IMR-90 (cell line): ENCODE measurements at regions not wholly inside any gene's neighbourhood (a gene's known extent, or its start where the extent isn't known, plus 50 kb on each side); places are given as distances from the start of the nearest gene placed in this dataset.

ENCODE experiments used
- ATAC-seq: fragments of 200-7000 bp; cut with Tn5 transposase; 2 replicates; pipeline ENCODE4 v1.9.1; 2020; ENCODE audit warnings: low read depth, mild to moderate bottlenecking, moderate library complexity
- BruUV-seq: library from RNA; stranded (reverse); fragments of 400-500 nt; replicated peaks from 2 replicates; lab custom pipeline; 2021; lab: Mats Ljungman, UMichigan
- CTCF ChIA-PET: fragments of 300-600 bp; formaldehyde crosslinking; extraction: SDS; loops from one replicate; lab custom pipeline; 2021; ENCODE audit warnings: antibody characterized with exemption; lab: Yijun Ruan, JAX
- POLR2A ChIA-PET: fragments of 300-600 bp; sonication (Branson Sonifier 250); formaldehyde crosslinking; loops from one replicate; lab custom pipeline; 2022; ENCODE audit warnings: antibody characterized with exemption; ENCODE audit not compliant: unreplicated experiment; lab: Charles Lee
- DNase-seq: peaks from one replicate; pipeline ENCODE4 v3.0.0; 2013
- H2AFZ ChIP-seq: replicated peaks from 2 replicates; pipeline ENCODE3; 2013; ENCODE audit warnings: low read length, mild to moderate bottlenecking; ENCODE audit not compliant: poor library complexity
- H2AK5ac ChIP-seq: 2 replicates; pipeline ENCODE4 v1.6.1; 2013; ENCODE audit warnings: low read depth, low read length, inconsistent platforms
- H2AK9ac ChIP-seq: replicated peaks from 2 replicates; pipeline ENCODE3; 2013; ENCODE audit warnings: mild to moderate bottlenecking, low read depth, low read length, moderate library complexity; ENCODE audit not compliant: poor library complexity
- H2BK120ac ChIP-seq: 2 replicates; pipeline ENCODE4 v1.6.1; 2013; ENCODE audit warnings: low read depth, low read length, inconsistent platforms
- H2BK15ac ChIP-seq: 3 replicates; pipeline ENCODE4 v1.6.1; 2013; ENCODE audit warnings: low read depth, low read length, inconsistent platforms
- H2BK20ac ChIP-seq: 2 replicates; pipeline ENCODE4 v1.6.1; 2013; ENCODE audit warnings: low read depth, mild to moderate bottlenecking, inconsistent platforms, low read length, moderate library complexity
- H2BK5ac ChIP-seq: 2 replicates; pipeline ENCODE4 v1.6.1; 2013; ENCODE audit warnings: mild to moderate bottlenecking, low read depth, low read length, inconsistent platforms; ENCODE audit not compliant: poor library complexity, severe bottlenecking
- H3K14ac ChIP-seq: replicated peaks from 2 replicates; pipeline ENCODE4 v1.6.1; 2013; ENCODE audit warnings: low read depth, low read length, inconsistent platforms
- H3K18ac ChIP-seq: 2 replicates; pipeline ENCODE4 v1.6.1; 2013; ENCODE audit warnings: low read depth, low read length, control low read depth
- H3K23ac ChIP-seq: 2 replicates; pipeline ENCODE4 v1.6.1; 2013; ENCODE audit warnings: low read depth, low read length, inconsistent platforms
- H3K27ac ChIP-seq: 2 replicates; pipeline ENCODE4 v1.5.1; 2013; ENCODE audit warnings: mild to moderate bottlenecking, control low read depth, low read length; ENCODE audit not compliant: insufficient read depth
- H3K27me3 ChIP-seq: 2 replicates; pipeline ENCODE4 v1.6.1; 2013; ENCODE audit warnings: low read length; ENCODE audit not compliant: control insufficient read depth, insufficient read depth
- H3K36me3 ChIP-seq: 2 replicates; pipeline ENCODE4 v1.6.1; 2013; ENCODE audit warnings: low read length, mixed read lengths; ENCODE audit not compliant: control insufficient read depth, insufficient read depth
- H3K4ac ChIP-seq: 2 replicates; pipeline ENCODE4 v1.6.1; 2013; ENCODE audit warnings: low read depth, low read length, inconsistent platforms
- H3K4me1 ChIP-seq: 2 replicates; pipeline ENCODE4 v1.6.1; 2013; ENCODE audit warnings: low read length, mixed read lengths; ENCODE audit not compliant: control insufficient read depth, insufficient read depth
- H3K4me2 ChIP-seq: 2 replicates; pipeline ENCODE4 v1.6.1; 2013; ENCODE audit warnings: low read depth, mild to moderate bottlenecking, control low read depth, low read length, moderate library complexity
- H3K4me3 ChIP-seq: 2 replicates; pipeline ENCODE4 v1.5.1; 2013; ENCODE audit warnings: low read depth, mild to moderate bottlenecking, control low read depth, low read length, moderate library complexity; ENCODE audit not compliant: insufficient read depth
- H3K56ac ChIP-seq: 2 replicates; pipeline ENCODE4 v1.6.1; 2013; ENCODE audit warnings: low read length, inconsistent platforms; ENCODE audit not compliant: insufficient read depth; ENCODE audit errors: extremely low read depth
- H3K79me1 ChIP-seq, 2 experiments: 2 replicates each; pipeline ENCODE4 v1.6.1; 2013; ENCODE audit warnings: low read length in 2 of 2, inconsistent platforms in 1 of 2, low read depth in 1 of 2
- H3K9ac ChIP-seq: 2 replicates; pipeline ENCODE4 v1.6.1; 2013; ENCODE audit warnings: low read depth, low read length, control low read depth
- H3K9me1 ChIP-seq: 2 replicates; pipeline ENCODE4 v1.6.1; 2013; ENCODE audit warnings: low read length, inconsistent platforms; ENCODE audit not compliant: insufficient read depth
- H3K9me3 ChIP-seq: 2 replicates; pipeline ENCODE4 v1.6.1; 2013; ENCODE audit warnings: low read length; ENCODE audit not compliant: control insufficient read depth, insufficient read depth
- H4K20me1 ChIP-seq: 2 replicates; pipeline ENCODE4 v1.6.1; 2013; ENCODE audit warnings: low read length, inconsistent platforms; ENCODE audit not compliant: insufficient read depth
- H4K5ac ChIP-seq: 2 replicates; pipeline ENCODE4 v1.6.1; 2013; ENCODE audit warnings: mild to moderate bottlenecking, low read depth, low read length, control low read depth
- H4K8ac ChIP-seq, 2 experiments: 2 replicates each; pipeline ENCODE4 v1.6.1; 2013; ENCODE audit warnings: low read depth in 2 of 2, low read length in 2 of 2, control low read depth in 1 of 2, inconsistent platforms in 1 of 2
- H4K91ac ChIP-seq: 2 replicates; pipeline ENCODE4 v1.6.1; 2013; ENCODE audit warnings: low read depth, low read length, inconsistent platforms; ENCODE audit not compliant: insufficient read depth
- BHLHE40 ChIP-seq: fragments of 150-350 bp; IDR thresholded peaks from 2 replicates; pipeline ENCODE4 v1.6.1; 2016; ENCODE audit warnings: mild to moderate bottlenecking, low read depth, low read length
- CEBPB ChIP-seq: IDR thresholded peaks from 2 replicates; pipeline ENCODE4 v1.6.1; 2012; ENCODE audit warnings: low read depth, low read length, improper control_type of control experiment
- CHD1 ChIP-seq: IDR thresholded peaks from 2 replicates; pipeline ENCODE4 v1.6.1; 2012; ENCODE audit warnings: low read depth, low read length, improper control_type of control experiment
- FOS ChIP-seq: fragments of 150-350 bp; IDR thresholded peaks from 2 replicates; pipeline ENCODE4 v1.6.1; 2016; ENCODE audit warnings: low read depth, low read length
- POLR2A ChIP-seq: IDR thresholded peaks from 2 replicates; pipeline ENCODE4 v1.6.1; 2012; ENCODE audit warnings: mild to moderate bottlenecking, low read depth, low read length
- RAD21 ChIP-seq: IDR thresholded peaks from 2 replicates; pipeline ENCODE4 v1.6.1; 2012; ENCODE audit warnings: low read length, improper control_type of control experiment
- SMC3 ChIP-seq: fragments of 150-350 bp; IDR thresholded peaks from 2 replicates; pipeline ENCODE4 v1.6.1; 2016; ENCODE audit warnings: low read depth, mild to moderate bottlenecking, antibody characterized with exemption, low read length, moderate library complexity
- WGBS, 2 experiments: methylation state at CpG; one replicate each; pipeline versions ENCODE4 v1.1.5 to v1.1.7; 2013; ENCODE audit warnings: missing lambda C conversion rate in 2 of 2; ENCODE audit not compliant: insufficient read length in 1 of 2; ENCODE audit errors: extremely low coverage in 2 of 2; 5-methylcytosine and 5-hydroxymethylcytosine counted together
- dilution Hi-C: fragments of 300-500 bp; cut with HindIII; formaldehyde crosslinking; loops from one replicate; pipeline ENCODE4 v1.14.3; 2018; ENCODE audit warnings: low sequenced_read_pairs; ENCODE audit not compliant: unreplicated experiment
- in situ Hi-C: fragments of 300-500 bp; cut with MboI; formaldehyde crosslinking; loops from 3 replicates; pipeline ENCODE4 v1.14.3; 2019; ENCODE audit warnings: low sequenced_read_pairs, inconsistent platforms, mixed read lengths
- intact Hi-C: fragments of 100-400 bp; cut with micrococcal nuclease; formaldehyde crosslinking; loops from 2 replicates; pipeline ENCODE4 v1.10.0; 2022
- TF ChIP-seq, protein P1 (sequence below): fragments of 150-350 bp; IDR thresholded peaks from 2 replicates; pipeline ENCODE4 v1.6.1; 2017; ENCODE audit warnings: mild to moderate bottlenecking, antibody characterized with exemption, low read length, low read depth
- TF ChIP-seq, protein P2 (sequence below): conservative IDR thresholded peaks from 2 replicates; pipeline ENCODE4 v1.5.1; 2012; ENCODE audit warnings: mild to moderate bottlenecking, low read depth, low read length, improper control_type of control experiment
- TF ChIP-seq, protein P3 (sequence below): fragments of 150-350 bp; IDR thresholded peaks from 2 replicates; pipeline ENCODE4 v1.6.1; 2016; ENCODE audit warnings: low read depth, mild to moderate bottlenecking, low read length, moderate library complexity, borderline replicate concordance

DNA sequence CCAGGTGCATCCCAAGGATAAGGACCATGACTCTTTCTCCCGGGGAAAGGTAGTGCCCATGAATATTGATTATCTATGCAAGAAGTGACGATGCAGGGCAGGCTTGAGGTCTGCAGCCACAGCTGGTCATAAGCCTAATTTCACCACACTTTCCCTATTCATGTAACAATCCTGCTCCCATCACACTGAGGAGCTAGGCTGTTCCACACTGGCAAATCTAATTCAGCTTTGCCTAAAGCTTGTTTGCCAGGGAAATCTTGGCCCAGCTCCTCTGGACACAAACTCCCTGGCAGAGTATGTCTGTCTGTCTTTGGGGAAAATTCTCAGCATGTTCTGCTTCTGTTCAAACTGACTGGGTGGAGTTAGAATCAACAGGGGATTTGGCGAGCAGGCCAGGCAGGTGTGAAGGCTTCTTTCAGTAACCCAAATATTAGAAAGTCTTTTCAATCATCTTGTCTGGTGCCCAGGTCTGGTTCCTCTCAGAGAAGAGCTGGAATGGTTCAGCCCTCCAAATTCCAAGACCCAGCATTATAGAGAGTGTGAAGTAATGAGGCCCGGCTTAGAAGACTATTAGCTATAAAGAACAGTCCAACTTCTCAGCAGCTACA is 88.5 kb upstream of the SPDL1 start:
- no peak overlapping the region for H3K4ac ChIP-seq
- no peak overlapping the region for H2AK5ac ChIP-seq
- H3K4me1 ChIP-seq = no peaks in the 10 kb centered on the region
- H2BK120ac ChIP-seq = no peak overlapping the region
- no peak overlapping the region for H3K4me2 ChIP-seq
- H2AFZ ChIP-seq = no peak overlapping the region
- H3K9me1 ChIP-seq = no peaks in the 10 kb centered on the region
- no peaks in the 10 kb centered on the region for H3K9me3 ChIP-seq
- H2BK15ac ChIP-seq = no peak overlapping the region
- no peak overlapping the region for H3K18ac ChIP-seq
- DNase-seq = no peak
- POLR2A ChIA-PET = no interaction called here
- no peak overlapping the region for H2BK5ac ChIP-seq
- H4K20me1 ChIP-seq = no peaks in the 10 kb centered on the region
- no peaks in the 10 kb centered on the region for H3K36me3 ChIP-seq
- H3K23ac ChIP-seq = no peak overlapping the region
- no peak for ATAC-seq
- no peak overlapping the region for H3K4me3 ChIP-seq
- no peak overlapping the region for H2AK9ac ChIP-seq
- no peak overlapping the region for H3K14ac ChIP-seq
- WGBS, 2 experiments = no CpG with 5 or more reads among the region's 4 CpGs
- no peak overlapping the region for H4K8ac ChIP-seq
- TF ChIP-seq, protein P1, sequence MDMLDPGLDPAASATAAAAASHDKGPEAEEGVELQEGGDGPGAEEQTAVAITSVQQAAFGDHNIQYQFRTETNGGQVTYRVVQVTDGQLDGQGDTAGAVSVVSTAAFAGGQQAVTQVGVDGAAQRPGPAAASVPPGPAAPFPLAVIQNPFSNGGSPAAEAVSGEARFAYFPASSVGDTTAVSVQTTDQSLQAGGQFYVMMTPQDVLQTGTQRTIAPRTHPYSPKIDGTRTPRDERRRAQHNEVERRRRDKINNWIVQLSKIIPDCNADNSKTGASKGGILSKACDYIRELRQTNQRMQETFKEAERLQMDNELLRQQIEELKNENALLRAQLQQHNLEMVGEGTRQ = no peak
- TF ChIP-seq SMC3 (no peak), CHD1 (no peak), POLR2A (no peak), BHLHE40 (no peak), CEBPB (no peak), FOS (no peak), RAD21 (no peak)
- TF ChIP-seq, protein P2, sequence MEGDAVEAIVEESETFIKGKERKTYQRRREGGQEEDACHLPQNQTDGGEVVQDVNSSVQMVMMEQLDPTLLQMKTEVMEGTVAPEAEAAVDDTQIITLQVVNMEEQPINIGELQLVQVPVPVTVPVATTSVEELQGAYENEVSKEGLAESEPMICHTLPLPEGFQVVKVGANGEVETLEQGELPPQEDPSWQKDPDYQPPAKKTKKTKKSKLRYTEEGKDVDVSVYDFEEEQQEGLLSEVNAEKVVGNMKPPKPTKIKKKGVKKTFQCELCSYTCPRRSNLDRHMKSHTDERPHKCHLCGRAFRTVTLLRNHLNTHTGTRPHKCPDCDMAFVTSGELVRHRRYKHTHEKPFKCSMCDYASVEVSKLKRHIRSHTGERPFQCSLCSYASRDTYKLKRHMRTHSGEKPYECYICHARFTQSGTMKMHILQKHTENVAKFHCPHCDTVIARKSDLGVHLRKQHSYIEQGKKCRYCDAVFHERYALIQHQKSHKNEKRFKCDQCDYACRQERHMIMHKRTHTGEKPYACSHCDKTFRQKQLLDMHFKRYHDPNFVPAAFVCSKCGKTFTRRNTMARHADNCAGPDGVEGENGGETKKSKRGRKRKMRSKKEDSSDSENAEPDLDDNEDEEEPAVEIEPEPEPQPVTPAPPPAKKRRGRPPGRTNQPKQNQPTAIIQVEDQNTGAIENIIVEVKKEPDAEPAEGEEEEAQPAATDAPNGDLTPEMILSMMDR = no peak
- TF ChIP-seq, protein P3, sequence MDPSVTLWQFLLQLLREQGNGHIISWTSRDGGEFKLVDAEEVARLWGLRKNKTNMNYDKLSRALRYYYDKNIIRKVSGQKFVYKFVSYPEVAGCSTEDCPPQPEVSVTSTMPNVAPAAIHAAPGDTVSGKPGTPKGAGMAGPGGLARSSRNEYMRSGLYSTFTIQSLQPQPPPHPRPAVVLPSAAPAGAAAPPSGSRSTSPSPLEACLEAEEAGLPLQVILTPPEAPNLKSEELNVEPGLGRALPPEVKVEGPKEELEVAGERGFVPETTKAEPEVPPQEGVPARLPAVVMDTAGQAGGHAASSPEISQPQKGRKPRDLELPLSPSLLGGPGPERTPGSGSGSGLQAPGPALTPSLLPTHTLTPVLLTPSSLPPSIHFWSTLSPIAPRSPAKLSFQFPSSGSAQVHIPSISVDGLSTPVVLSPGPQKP = no peak
- H3K27me3 ChIP-seq = no peaks in the 10 kb centered on the region
- dilution Hi-C loops = no loop called here
- BruUV-seq = no TSS peak
- H3K9ac ChIP-seq = no peak overlapping the region
- no peaks in the 10 kb centered on the region for H3K79me1 ChIP-seq
- in situ Hi-C loops = no loop called here
- H2BK20ac ChIP-seq = no peak overlapping the region
- H3K56ac ChIP-seq = no peak overlapping the region
- H4K91ac ChIP-seq = no peak overlapping the region
- CTCF ChIA-PET = no interaction called here
- no peak overlapping the region for H4K5ac ChIP-seq
- no peak overlapping the region for H3K27ac ChIP-seq
- intact Hi-C loops = no loop called here
